NAMALWA (cell line): ENCODE measurements at regions not wholly inside any gene's neighbourhood (a gene's known extent, or its start where the extent isn't known, plus 50 kb on each side); places are given as distances from the start of the nearest gene placed in this dataset.

ENCODE experiments used
- DNase-seq: peaks from one replicate; pipeline ENCODE4 v3.0.0-alpha.2; 2015; ENCODE audit warnings: low spot score

- DNase-seq = no peak
These were observed 937.7 kb upstream of the LRRN3 start for GRCh38 chr7:110153222-110153621.

- DNase-seq = no peak
These were observed 934.4 kb upstream of the LRRN3 start for GRCh38 chr7:110156511-110156910.

GRCh38 chr7:110157631-110158362, 933.1 kb upstream of the LRRN3 start:
- no peak for DNase-seq

- DNase-seq = no peak
These were observed 922.9 kb upstream of the LRRN3 start for GRCh38 chr7:110168010-110168409.

GRCh38 chr7:110170841-110171240, 920.1 kb upstream of the LRRN3 start:
- DNase-seq = no peak

- no peak for DNase-seq
These were observed 913.5 kb upstream of the LRRN3 start for GRCh38 chr7:110177463-110177862.

GRCh38 chr7:110179037-110179436, 911.9 kb upstream of the LRRN3 start:
- DNase-seq = no peak

- DNase-seq = no peak
These were observed 909.2 kb upstream of the LRRN3 start for GRCh38 chr7:110181768-110182167.

GRCh38 chr7:110186334-110186733, 904.6 kb upstream of the LRRN3 start:
- DNase-seq = no peak

GRCh38 chr7:110187877-110188554, 902.9 kb upstream of the LRRN3 start:
- DNase-seq = no peak

GRCh38 chr7:110204527-110204926, 886.4 kb upstream of the LRRN3 start:
- no peak for DNase-seq

- DNase-seq = no peak
These were observed 885.0 kb upstream of the LRRN3 start for GRCh38 chr7:110205899-110206298.

GRCh38 chr7:110209884-110210283, 881.0 kb upstream of the LRRN3 start:
- no peak for DNase-seq

- DNase-seq = no peak
These were observed 879.9 kb upstream of the LRRN3 start for GRCh38 chr7:110210941-110211608.

- DNase-seq = no peak
These were observed 866.3 kb upstream of the LRRN3 start for GRCh38 chr7:110224643-110225042.

GRCh38 chr7:110246118-110246517, 844.8 kb upstream of the LRRN3 start:
- DNase-seq = no peak

- no peak for DNase-seq
These were observed 837.8 kb upstream of the LRRN3 start for GRCh38 chr7:110253093-110253492.

GRCh38 chr7:110257673-110258072, 833.3 kb upstream of the LRRN3 start:
- DNase-seq = no peak

GRCh38 chr7:110262251-110262650, 828.7 kb upstream of the LRRN3 start:
- no peak for DNase-seq

- no peak for DNase-seq
These were observed 826.6 kb upstream of the LRRN3 start for GRCh38 chr7:110264288-110264687.

GRCh38 chr7:110281362-110281761, 809.6 kb upstream of the LRRN3 start:
- no peak for DNase-seq

GRCh38 chr7:110283056-110283455, 807.9 kb upstream of the LRRN3 start:
- DNase-seq = no peak

GRCh38 chr7:110291430-110291829, 799.5 kb upstream of the LRRN3 start:
- no peak for DNase-seq
